MM.1S (cell line): ENCODE measurements at regions not wholly inside any gene's neighbourhood (a gene's known extent, or its start where the extent isn't known, plus 50 kb on each side); places are given as distances from the start of the nearest gene placed in this dataset.

ENCODE experiments used
- DNase-seq: peaks from one replicate; pipeline ENCODE4 v3.0.0-alpha.2; 2015
- H2AFZ ChIP-seq: fragments of 300-600 bp; sonication (generic); 2 replicates; pipeline ENCODE4 v1.6.0; 2016; ENCODE audit warnings: antibody characterized with exemption, low read length
- H3F3A ChIP-seq: fragments of 300-600 bp; sonication (generic); 2 replicates; pipeline ENCODE4 v1.6.1; 2016; ENCODE audit warnings: mild to moderate bottlenecking, antibody characterized with exemption, low read length, moderate library complexity, mixed read lengths; ENCODE audit not compliant: insufficient read depth
- H3K27ac ChIP-seq: fragments of 300-600 bp; sonication (generic); 2 replicates; pipeline ENCODE4 v1.5.1; 2016; ENCODE audit warnings: mild to moderate bottlenecking, low read length
- H3K27me3 ChIP-seq: fragments of 300-600 bp; sonication (generic); replicated peaks from 2 replicates; pipeline ENCODE4 v1.6.0; 2016; ENCODE audit warnings: low read length; ENCODE audit not compliant: insufficient read depth
- H3K36me3 ChIP-seq: fragments of 300-600 bp; sonication (generic); replicated peaks from 2 replicates; pipeline ENCODE4 v1.6.1; 2016; ENCODE audit warnings: mild to moderate bottlenecking, low read length, mixed read lengths; ENCODE audit not compliant: insufficient read depth
- H3K4me1 ChIP-seq: fragments of 300-600 bp; sonication (generic); 2 replicates; pipeline ENCODE4 v1.6.1; 2016; ENCODE audit warnings: low read length, mixed read lengths
- H3K4me2 ChIP-seq: fragments of 300-600 bp; sonication (generic); 2 replicates; pipeline ENCODE4 v1.6.0; 2016; ENCODE audit warnings: low read depth, low read length
- H3K4me3 ChIP-seq: fragments of 300-600 bp; sonication (generic); 2 replicates; pipeline ENCODE4 v1.5.1; 2016; ENCODE audit warnings: low read length, mixed read lengths
- H3K79me2 ChIP-seq: fragments of 300-600 bp; sonication (generic); 2 replicates; pipeline ENCODE4 v1.6.1; 2016; ENCODE audit warnings: mixed run types, low read length, mixed read lengths
- H3K9ac ChIP-seq: fragments of 300-600 bp; sonication (generic); 2 replicates; pipeline ENCODE4 v1.6.1; 2016; ENCODE audit warnings: low read length, mixed read lengths
- H3K9me2 ChIP-seq: fragments of 300-600 bp; sonication (generic); replicated peaks from 2 replicates; pipeline ENCODE4 v1.6.1; 2016; ENCODE audit warnings: mild to moderate bottlenecking, low read length, mixed read lengths; ENCODE audit not compliant: insufficient read depth
- H3K9me3 ChIP-seq: fragments of 300-600 bp; sonication (generic); replicated peaks from 2 replicates; pipeline ENCODE4 v1.6.1; 2016; ENCODE audit warnings: mild to moderate bottlenecking, low read length, mixed read lengths; ENCODE audit not compliant: insufficient read depth
- H4K20me1 ChIP-seq: fragments of 300-600 bp; sonication (generic); 2 replicates; pipeline ENCODE4 v1.6.1; 2016; ENCODE audit warnings: mild to moderate bottlenecking, low read length, moderate library complexity, mixed read lengths; ENCODE audit not compliant: insufficient read depth
- CTCF ChIP-seq: fragments of 300-600 bp; sonication (generic); IDR thresholded peaks from 2 replicates; pipeline ENCODE4 v1.5.1; 2016; ENCODE audit warnings: antibody characterized with exemption, low read length, mixed read lengths
- EZH2 ChIP-seq: fragments of 300-600 bp; sonication (generic); optimal IDR thresholded peaks from 2 replicates; pipeline ENCODE3; 2017; ENCODE audit warnings: low read depth, mild to moderate bottlenecking, antibody characterized with exemption, low read length, mixed read lengths
- EZH2phosphoT487 ChIP-seq: fragments of 300-600 bp; sonication (generic); IDR thresholded peaks from 2 replicates; pipeline ENCODE4 v1.6.1; 2018; ENCODE audit warnings: antibody characterized with exemption, low read length

DNA sequence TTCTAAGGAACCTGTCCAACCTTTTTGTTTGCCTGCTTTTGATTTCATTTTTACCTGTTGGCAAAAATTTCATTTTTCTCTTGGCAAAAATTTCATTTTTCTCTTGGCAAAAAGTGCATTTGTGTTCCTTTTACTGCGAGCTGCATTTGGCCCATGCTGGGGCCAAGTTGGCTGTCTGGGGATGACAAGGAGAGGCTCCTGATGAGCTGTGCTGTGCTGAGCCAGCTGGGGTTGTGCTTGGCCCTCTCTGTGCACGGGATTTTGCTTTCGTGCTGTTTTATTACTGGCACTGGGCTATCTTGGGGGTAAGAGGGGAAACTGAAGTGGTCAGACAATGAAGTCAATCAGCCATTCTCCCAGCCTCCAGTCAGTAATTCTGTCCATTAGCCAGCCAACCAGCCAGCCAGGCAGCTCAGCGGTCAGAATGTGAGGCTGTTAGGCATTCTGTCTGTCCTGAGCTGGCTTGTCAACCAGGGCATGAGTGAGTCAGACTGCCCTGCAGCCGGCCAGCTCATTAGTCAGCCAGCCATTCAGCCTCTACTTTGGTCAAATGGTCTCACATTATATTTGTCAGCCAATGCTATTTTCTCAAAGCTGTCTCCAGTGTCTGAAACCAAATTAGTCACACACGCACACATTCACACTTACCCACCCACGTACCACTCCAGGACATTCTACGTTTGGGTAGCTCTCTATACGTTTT lies 56.9 kb upstream of the PRPS1 start:
- H2AFZ ChIP-seq: no peak overlapping the region
- H3K4me1 ChIP-seq: no peaks in the 10 kb centered on the region
- H3K79me2 ChIP-seq: no peaks in the 10 kb centered on the region
- TF ChIP-seq EZH2phosphoT487 (no peak), CTCF (no peak)
- H3K4me3 ChIP-seq: no peak overlapping the region
- no peaks in the 10 kb centered on the region for H3K27me3 ChIP-seq
- no peaks in the 10 kb centered on the region for H3K36me3 ChIP-seq
- no peak overlapping the region for H3K27ac ChIP-seq
- no peaks in the 10 kb centered on the region for H3K9me3 ChIP-seq
- DNase-seq: no peak
- H3K9ac ChIP-seq: no peak overlapping the region
- no peak overlapping the region for H3K4me2 ChIP-seq
- no peaks in the 10 kb centered on the region for H4K20me1 ChIP-seq
- no peaks in the 10 kb centered on the region for H3K9me2 ChIP-seq
- no peaks in the 10 kb centered on the region for H3F3A ChIP-seq

DNA sequence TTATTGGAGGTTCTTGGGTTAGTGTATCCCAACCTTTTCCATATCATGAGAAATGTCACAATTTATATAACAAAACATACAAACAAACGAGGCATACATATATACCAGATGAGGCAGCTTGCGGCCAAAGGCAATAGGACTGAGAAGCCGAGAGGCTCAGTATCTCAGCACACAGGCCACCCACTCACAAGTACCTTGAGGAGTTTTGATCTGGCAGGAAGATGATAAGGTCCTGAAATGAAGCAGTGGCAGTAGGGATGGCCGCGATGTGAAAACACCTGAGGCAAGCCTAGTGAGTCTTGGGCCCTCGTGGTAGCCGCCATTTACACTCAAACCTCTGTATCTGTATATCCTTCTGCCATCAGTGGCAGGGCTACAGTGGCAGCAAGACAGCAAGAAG lies 55.3 kb upstream of the PRPS1 start:
- Histone ChIP-seq H3K9ac (no peak overlapping the region), H3K4me3 (no peak overlapping the region), H4K20me1 (no peaks in the 10 kb centered on the region), H2AFZ (no peak overlapping the region), H3K27ac (no peak overlapping the region), H3K36me3 (no peaks in the 10 kb centered on the region), H3K79me2 (no peaks in the 10 kb centered on the region), H3K27me3 (no peaks in the 10 kb centered on the region), H3K9me2 (no peaks in the 10 kb centered on the region), H3K9me3 (no peaks in the 10 kb centered on the region), H3F3A (no peaks in the 10 kb centered on the region), H3K4me2 (no peak overlapping the region), H3K4me1 (no peaks in the 10 kb centered on the region)
- TF ChIP-seq CTCF: no peak
- no peak for TF ChIP-seq EZH2
- no peak for TF ChIP-seq EZH2phosphoT487
- DNase-seq: no peak

DNA sequence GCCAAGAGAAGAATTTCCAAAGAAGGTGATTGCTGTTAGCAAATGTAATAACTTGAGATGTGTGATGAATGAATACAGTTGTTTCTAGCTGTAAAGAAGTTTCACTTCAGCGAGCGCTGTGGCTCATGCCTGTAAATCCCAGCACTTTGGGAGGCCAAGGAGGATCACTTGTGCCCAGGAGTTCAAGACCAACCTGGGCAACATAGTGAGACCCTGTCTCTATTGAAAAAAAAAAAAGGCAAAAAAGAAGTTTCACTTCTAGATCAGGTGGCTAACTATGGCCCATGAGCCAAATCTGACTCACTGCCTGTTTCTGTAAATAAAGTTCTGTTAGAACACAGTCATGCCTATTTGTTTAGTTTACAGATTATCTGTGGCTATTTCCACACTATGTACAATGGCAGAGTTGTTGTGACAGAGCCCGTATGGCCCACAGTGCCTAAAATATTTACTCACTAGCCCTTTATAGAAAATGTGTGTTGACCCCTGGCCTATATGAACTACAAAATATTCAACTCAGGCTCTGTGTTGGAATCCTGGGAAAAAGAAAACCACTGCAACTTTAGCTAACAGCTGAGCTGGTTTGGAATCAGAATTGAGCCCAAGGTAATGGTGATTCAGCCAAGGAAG lies 54.1 kb upstream of the PRPS1 start:
- Histone ChIP-seq H2AFZ (peak overlapping the region; percentile 17; the same call in 1 of the 2 replicates), H3K36me3 (no peaks in the 10 kb centered on the region), H3K4me1 (no peaks in the 10 kb centered on the region), H3K79me2 (no peaks in the 10 kb centered on the region), H3K27me3 (no peaks in the 10 kb centered on the region), H3K9me2 (no peaks in the 10 kb centered on the region), H4K20me1 (no peaks in the 10 kb centered on the region), H3K4me2 (peak overlapping the region; percentile 13; the same call in 1 of the 2 replicates), H3K4me3 (no peak overlapping the region), H3K9ac (no peak overlapping the region), H3F3A (no peaks in the 10 kb centered on the region), H3K9me3 (no peaks in the 10 kb centered on the region), H3K27ac (no peak overlapping the region)
- TF ChIP-seq EZH2 (no peak), EZH2phosphoT487 (no peak), CTCF (no peak)
- no peak for DNase-seq
